OCI-LY3 (cell line): ENCODE measurements at regions not wholly inside any gene's neighbourhood (a gene's known extent, or its start where the extent isn't known, plus 50 kb on each side); places are given as distances from the start of the nearest gene placed in this dataset.

ENCODE experiments used
- H2AFZ ChIP-seq: fragments of 200-600, 300-600 bp; shearing (Covaris generic); 2 replicates; pipeline ENCODE4 v1.6.0; 2014; ENCODE audit warnings: antibody characterized with exemption, low read depth, low read length
- H3K27ac ChIP-seq: fragments of 200-600, 300-600 bp; sonication (generic); 2 replicates; pipeline ENCODE4 v1.5.1; 2014; ENCODE audit warnings: mild to moderate bottlenecking, low read length, moderate library complexity, mixed read lengths
- H3K27me3 ChIP-seq: fragments of 200-600, 300-600 bp; sonication (generic); 2 replicates; pipeline ENCODE4 v1.6.1; 2014; ENCODE audit warnings: low read depth, low read length, mixed read lengths
- H3K36me3 ChIP-seq: fragments of 200-600, 300-600 bp; sonication (generic); replicated peaks from 2 replicates; pipeline ENCODE3; 2014; ENCODE audit warnings: low read depth, low read length, mixed read lengths
- H3K4me1 ChIP-seq: fragments of 300-600, 200-600 bp; sonication (generic); 2 replicates; pipeline ENCODE4 v1.6.1; 2014; ENCODE audit warnings: low read length, mixed read lengths
- H3K4me2 ChIP-seq: fragments of 200-600, 300-600 bp; sonication (generic); 2 replicates; pipeline ENCODE4 v1.6.1; 2014; ENCODE audit warnings: low read length, mixed read lengths
- H3K4me3 ChIP-seq: fragments of 300-600, 200-600 bp; sonication (generic); 2 replicates; pipeline ENCODE4 v1.5.1; 2014; ENCODE audit warnings: antibody characterized with exemption, mild to moderate bottlenecking, low read length, moderate library complexity
- H3K79me2 ChIP-seq: fragments of 300-600, 200-600 bp; shearing (Covaris generic); 2 replicates; pipeline ENCODE4 v1.6.1; 2014; ENCODE audit warnings: mild to moderate bottlenecking, low read length, mixed read lengths
- H3K9ac ChIP-seq: fragments of 300-600, 200-600 bp; shearing (Covaris generic); 2 replicates; pipeline ENCODE4 v1.6.0; 2014; ENCODE audit warnings: mild to moderate bottlenecking, low read length, moderate library complexity
- H3K9me3 ChIP-seq: fragments of 200-600, 300-600 bp; shearing (Covaris generic); 2 replicates; pipeline ENCODE4 v1.6.1; 2014; ENCODE audit warnings: low read length, mixed read lengths; ENCODE audit not compliant: insufficient read depth
- H4K20me1 ChIP-seq: fragments of 200-600, 300-600 bp; sonication (generic); 2 replicates; pipeline ENCODE4 v1.6.1; 2016; ENCODE audit warnings: low read length, mixed read lengths; ENCODE audit not compliant: insufficient read depth
- EZH2phosphoT487 ChIP-seq: fragments of 200-600 bp; shearing (Covaris generic); IDR thresholded peaks from 2 replicates; pipeline ENCODE4 v1.6.1; 2018; ENCODE audit warnings: antibody characterized with exemption, mixed run types, low read depth
- TF ChIP-seq, protein P1 (sequence below): fragments of 200-600, 300-600 bp; sonication (generic); IDR thresholded peaks from 2 replicates; pipeline ENCODE4 v1.5.1; 2014; ENCODE audit warnings: antibody characterized with exemption, low read length, low read depth

DNA sequence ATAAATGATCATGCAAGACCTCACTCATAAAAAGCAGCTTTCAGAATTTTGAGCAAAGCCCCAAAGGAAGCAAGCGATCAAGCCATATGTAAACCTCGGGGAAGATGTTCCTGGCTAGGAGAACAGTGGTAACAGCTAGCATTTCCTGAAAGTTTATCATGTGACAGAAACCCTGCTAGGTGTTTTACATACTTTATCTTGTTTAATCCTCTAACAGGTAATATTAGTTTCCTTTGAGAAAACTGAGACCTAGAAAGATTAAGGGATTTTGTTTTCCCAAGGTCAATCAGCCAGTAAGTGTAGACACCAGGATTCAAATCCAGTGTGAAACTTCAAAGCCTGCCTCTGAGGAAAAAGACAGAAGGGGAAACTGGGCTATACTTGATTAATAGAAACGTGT, 362.4 kb upstream of the MAF start:
- Histone ChIP-seq H3K27ac (no peak overlapping the region), H4K20me1 (no peaks in the 10 kb centered on the region), H3K27me3 (peaks cover 5% of the 10 kb centered on the region; the same call in 1 of the 2 replicates), H3K9ac (no peak overlapping the region), H2AFZ (no peak overlapping the region), H3K4me1 (no peaks in the 10 kb centered on the region), H3K9me3 (no peaks in the 10 kb centered on the region), H3K4me2 (no peak overlapping the region), H3K36me3 (no peaks in the 10 kb centered on the region), H3K79me2 (no peaks in the 10 kb centered on the region), H3K4me3 (no peak overlapping the region)
- TF ChIP-seq, protein P1, sequence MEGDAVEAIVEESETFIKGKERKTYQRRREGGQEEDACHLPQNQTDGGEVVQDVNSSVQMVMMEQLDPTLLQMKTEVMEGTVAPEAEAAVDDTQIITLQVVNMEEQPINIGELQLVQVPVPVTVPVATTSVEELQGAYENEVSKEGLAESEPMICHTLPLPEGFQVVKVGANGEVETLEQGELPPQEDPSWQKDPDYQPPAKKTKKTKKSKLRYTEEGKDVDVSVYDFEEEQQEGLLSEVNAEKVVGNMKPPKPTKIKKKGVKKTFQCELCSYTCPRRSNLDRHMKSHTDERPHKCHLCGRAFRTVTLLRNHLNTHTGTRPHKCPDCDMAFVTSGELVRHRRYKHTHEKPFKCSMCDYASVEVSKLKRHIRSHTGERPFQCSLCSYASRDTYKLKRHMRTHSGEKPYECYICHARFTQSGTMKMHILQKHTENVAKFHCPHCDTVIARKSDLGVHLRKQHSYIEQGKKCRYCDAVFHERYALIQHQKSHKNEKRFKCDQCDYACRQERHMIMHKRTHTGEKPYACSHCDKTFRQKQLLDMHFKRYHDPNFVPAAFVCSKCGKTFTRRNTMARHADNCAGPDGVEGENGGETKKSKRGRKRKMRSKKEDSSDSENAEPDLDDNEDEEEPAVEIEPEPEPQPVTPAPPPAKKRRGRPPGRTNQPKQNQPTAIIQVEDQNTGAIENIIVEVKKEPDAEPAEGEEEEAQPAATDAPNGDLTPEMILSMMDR, result no peak
- TF ChIP-seq EZH2phosphoT487, result no peak

DNA sequence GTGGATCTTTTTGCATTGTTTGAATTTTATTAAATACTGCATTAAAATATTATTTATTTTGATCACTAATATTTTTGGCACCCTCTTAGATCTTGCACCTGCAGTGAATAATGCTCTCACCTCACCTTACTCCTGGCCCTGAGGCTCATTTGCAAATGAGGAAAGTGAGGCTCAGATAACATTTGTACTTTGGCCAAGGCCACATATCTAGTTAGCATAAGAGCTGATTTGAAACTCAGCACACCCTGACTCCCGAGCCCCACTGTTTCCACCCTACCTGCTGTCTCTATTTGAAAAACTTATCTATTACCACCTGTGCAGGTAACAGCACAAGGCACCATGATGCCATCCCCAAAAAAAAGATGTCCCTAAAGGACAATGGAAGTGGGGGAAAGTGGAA, 358.7 kb upstream of the MAF start:
- Histone ChIP-seq H3K9me3 (no peaks in the 10 kb centered on the region), H3K4me1 (no peaks in the 10 kb centered on the region), H3K27me3 (peaks cover 8% of the 10 kb centered on the region; the same call in 1 of the 2 replicates), H3K4me3 (no peak overlapping the region), H4K20me1 (no peaks in the 10 kb centered on the region), H3K27ac (no peak overlapping the region), H3K79me2 (no peaks in the 10 kb centered on the region), H3K9ac (no peak overlapping the region), H3K36me3 (no peaks in the 10 kb centered on the region), H2AFZ (no peak overlapping the region), H3K4me2 (no peak overlapping the region)
- TF ChIP-seq EZH2phosphoT487, result no peak
- TF ChIP-seq, protein P1, result no peak

DNA sequence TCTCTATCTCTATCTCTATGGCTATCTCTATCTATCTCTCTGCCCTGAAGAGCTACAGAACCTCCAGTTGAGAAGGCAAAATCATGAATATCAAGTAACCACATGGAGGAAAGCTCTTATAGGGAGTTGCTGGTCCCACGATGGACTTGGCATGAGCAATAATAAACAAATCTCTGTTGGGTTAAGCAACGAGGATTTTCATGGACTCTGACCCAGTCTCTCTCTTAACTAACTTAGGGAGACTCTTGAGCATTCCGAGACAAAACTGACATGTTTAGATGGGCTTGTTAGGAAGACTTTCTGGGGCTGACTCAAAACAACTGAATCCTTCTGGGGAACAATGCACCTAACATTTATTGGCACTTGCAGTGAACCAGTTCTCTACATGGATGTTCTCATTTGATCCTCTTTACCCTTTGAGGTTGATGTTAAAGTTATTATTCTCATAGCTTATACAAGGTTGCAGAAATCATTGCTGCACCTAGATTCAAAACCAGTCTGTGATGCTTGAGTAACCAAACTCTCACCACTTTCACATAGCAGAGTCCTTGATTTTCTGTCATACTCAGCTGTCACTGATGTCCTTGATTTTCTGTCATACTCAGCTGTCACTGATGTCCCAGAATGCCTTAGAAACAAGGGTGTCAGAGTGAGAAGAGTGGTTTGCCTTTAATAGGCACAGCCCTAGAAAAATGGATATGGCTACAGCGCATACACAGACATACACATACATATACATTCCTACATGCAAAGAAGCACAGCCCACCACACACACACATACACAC, 354.6 kb upstream of the MAF start:
- H3K4me1 ChIP-seq, result no peaks in the 10 kb centered on the region
- no peaks in the 10 kb centered on the region for H3K79me2 ChIP-seq
- H4K20me1 ChIP-seq, result no peaks in the 10 kb centered on the region
- no peak overlapping the region for H2AFZ ChIP-seq
- no peak overlapping the region for H3K9ac ChIP-seq
- no peaks in the 10 kb centered on the region for H3K9me3 ChIP-seq
- H3K36me3 ChIP-seq, result no peaks in the 10 kb centered on the region
- no peak overlapping the region for H3K4me2 ChIP-seq
- peaks cover 16% of the 10 kb centered on the region; the same call in 1 of the 2 replicates for H3K27me3 ChIP-seq
- H3K27ac ChIP-seq, result no peak overlapping the region
- H3K4me3 ChIP-seq, result no peak overlapping the region
- TF ChIP-seq, protein P1, result no peak
- no peak for TF ChIP-seq EZH2phosphoT487

DNA sequence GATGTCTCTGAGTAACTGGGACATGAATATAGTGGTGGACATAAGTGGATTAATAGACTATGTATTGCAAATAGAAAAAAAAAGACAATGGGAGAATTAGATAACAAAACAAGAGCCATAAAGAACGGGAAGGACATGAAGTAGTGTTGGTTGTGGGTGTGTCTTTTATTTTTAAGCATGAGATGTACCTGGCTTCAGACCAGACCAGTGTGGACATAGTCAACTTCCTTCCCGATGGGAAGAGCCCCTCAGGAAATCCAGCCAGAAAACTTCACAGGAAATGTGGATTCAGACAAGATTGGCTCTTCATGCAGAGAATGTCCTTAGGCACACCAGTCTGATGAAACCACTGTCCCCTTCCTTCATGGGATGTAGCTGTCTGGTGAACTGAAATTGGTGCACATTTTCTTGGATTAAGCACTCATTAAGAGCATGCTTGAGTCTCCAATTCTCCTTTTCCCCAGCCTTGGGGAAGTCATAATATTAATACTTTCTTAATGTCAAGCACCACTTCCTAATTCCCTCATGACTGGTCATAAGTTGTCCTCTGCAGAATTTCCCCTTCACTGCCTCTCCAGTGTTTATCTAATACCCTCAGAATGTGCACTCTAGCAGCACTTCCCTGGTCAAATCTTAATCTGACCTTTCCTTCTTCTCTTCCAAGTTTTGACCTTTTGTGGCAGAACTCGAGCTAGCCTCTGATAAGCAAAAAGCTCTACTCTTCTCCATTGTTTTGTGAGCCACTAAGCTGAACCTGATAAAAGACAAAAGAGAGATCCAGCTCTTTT, 350.6 kb upstream of the MAF start:
- H3K4me3 ChIP-seq, result no peak overlapping the region
- no peak overlapping the region for H2AFZ ChIP-seq
- H3K36me3 ChIP-seq, result no peaks in the 10 kb centered on the region
- H3K4me2 ChIP-seq, result no peak overlapping the region
- TF ChIP-seq EZH2phosphoT487, result no peak
- H3K27ac ChIP-seq, result no peak overlapping the region
- no peak overlapping the region for H3K9ac ChIP-seq
- H3K27me3 ChIP-seq, result peaks cover 16% of the 10 kb centered on the region; the same call in 1 of the 2 replicates
- H4K20me1 ChIP-seq, result no peaks in the 10 kb centered on the region
- no peaks in the 10 kb centered on the region for H3K9me3 ChIP-seq
- no peaks in the 10 kb centered on the region for H3K79me2 ChIP-seq
- H3K4me1 ChIP-seq, result no peaks in the 10 kb centered on the region
